Activated CD4-positive, alpha-beta T cell treated with anti-CD3 and anti-CD28 coated beads for 48 hours (primary cell): ENCODE measurements at regions not wholly inside any gene's neighbourhood (a gene's known extent, or its start where the extent isn't known, plus 50 kb on each side); places are given as distances from the start of the nearest gene placed in this dataset.
"Not testable (repeated sequence)": the region's sequence is repeated elsewhere in the genome, so short reads cannot be mapped to it uniquely, and the experiment has no call there.

Source experiments
- DNase-seq: peaks from one replicate; pipeline ENCODE4 v3.0.0-alpha.2; 2020

DNA sequence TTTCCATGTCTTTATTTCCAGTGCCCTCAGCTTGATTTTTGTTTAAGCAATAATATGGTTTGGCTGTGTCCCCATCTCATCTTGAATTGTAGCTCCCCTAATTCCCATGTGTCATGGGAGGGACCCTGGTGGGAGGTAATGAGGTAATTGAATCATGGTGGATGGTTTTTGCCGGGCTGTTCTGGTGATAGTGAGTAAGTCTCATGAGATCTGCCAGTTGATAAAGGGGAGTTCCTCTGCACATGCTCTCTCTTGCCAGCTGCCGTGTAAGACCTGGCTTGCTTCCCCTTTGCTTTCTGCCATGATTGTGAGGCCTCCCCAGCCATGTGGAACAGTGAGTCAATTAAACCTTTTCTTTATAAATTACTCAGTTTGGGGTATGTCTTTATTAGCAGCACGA, 559.6 kb upstream of the ADAMTS5 start:
- DNase-seq = no peak

DNA sequence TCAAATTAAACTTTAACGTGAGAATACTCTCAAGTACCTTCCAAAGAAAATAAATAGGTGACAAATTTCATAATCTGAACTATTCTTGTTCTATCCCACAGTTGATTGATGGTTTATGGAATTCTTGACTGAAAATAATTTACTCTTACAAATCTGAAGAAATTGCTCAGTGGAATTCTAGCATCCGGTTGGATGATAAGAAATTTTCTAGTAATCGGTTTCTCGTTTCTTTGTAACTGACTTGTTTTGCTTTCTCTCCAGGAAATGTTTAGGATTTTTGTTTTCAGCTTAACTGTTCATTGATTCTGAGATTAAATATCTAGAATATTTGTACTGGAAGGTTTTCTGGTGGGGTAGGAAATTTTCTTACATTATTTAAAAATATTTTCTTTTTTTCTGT, 558.9 kb upstream of the ADAMTS5 start:
- no peak for DNase-seq

DNA sequence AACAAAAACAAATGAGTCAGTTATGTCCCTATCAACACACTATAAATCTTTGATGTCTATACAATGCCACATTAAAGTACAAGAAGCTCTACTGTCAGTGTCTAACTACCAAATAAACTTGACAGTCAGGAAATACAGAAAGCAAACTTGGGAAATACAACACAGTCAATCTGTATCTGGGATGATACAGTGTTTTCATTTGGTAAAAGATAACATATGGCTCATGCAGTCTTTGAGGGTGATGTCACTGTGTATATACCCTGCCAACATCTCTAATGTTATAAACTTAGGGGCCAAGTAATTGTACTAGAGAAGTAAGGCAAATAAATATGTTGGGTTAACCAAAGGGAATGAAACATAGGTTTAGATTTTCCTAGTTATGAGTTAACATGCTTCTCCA, 552.5 kb upstream of the ADAMTS5 start:
- no peak for DNase-seq

DNA sequence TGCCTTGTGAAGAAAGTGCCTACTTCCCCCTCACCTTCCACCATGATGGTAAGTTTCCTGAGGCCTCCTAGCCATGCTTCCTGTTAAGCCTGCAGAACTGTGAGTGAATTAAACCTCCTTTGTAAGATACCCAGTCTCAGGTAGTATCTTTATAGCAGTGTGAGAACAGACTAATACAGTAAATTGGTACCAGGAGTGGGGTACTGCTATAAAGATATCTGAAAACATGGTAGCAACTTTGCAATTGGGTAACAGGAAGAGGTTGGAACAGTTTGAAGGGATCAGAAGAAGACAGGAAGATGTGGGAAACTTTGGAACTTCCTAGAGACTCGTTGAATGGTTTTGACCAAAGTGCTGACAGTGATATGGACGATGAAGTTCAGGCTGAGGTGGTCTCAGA, 550.3 kb upstream of the ADAMTS5 start:
- DNase-seq = not testable (repeated sequence)

DNA sequence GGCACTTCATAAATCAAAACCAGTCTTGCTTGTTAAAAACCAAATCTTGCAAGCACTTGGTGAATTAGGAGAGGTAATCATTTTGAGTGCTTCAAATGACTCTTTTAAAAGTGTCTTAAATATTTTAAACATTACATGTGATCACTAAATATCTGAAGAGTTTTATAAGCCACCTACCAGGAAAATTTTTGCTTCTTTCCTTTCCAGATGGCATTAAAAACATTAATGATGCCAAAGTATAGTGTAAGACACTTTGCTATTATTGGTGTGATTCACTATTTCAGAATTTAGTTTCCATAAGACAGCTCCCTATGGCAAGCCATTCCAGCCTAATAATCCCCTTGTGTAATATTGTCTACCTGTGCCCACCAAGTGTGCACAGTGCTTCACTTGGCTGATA, 548.8 kb upstream of the ADAMTS5 start:
- no peak for DNase-seq

DNA sequence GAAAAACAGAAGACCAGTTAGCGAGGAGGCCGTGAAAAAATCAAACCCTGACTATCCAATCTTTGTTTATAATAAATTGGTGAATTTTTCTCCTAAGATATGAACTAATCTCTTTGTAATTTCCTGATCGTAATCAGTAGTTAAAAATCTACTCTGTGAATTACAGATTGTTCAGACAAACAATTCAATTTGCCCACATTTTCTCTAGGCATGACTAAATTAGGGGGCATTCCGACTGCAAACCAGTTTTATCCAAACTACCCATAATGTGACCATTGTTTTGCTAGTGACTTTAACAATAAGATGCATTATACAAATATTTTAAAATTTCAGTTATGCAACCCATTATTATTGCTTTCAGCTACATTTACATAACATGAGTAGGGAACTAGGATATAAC, 546.9 kb upstream of the ADAMTS5 start:
- no peak for DNase-seq

DNA sequence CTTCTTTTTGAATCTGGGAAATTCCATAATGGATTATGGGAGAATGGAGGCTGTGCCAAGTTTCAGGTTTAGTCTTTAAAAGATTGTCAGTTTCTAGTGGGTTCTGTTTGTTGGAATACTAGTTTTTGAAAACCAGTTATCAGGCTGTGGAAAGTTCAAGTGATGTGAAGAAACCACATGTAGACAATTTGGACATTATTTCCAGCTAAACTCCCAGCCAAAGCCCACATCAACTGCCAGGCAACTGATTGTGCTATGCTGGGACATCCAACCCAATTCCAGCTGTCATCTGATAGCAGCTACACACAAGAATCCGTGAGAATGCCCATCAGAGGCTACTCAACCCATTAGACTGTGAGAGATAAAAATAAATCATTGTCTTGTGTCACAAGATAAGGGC, 546.1 kb upstream of the ADAMTS5 start:
- DNase-seq = no peak

DNA sequence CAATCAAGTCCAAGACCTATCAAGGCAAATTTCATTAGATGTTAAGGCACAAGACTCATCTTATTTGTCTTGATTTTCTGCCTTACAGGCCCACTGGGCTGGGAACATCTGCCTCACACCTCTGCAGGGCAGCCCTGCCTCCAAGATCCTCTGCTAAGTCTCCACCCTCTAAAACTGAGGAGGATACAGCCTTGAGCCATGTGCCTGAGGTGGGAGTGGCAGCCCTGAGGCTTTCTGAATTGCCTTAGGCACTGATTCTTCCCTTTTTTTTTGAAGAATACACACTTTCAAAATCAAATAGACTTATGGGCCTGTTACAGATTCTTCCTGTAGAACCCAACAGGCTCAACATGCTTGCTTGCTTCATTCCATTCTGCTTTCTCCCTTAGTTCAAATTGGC, 544.3 kb upstream of the ADAMTS5 start:
- DNase-seq = no peak

DNA sequence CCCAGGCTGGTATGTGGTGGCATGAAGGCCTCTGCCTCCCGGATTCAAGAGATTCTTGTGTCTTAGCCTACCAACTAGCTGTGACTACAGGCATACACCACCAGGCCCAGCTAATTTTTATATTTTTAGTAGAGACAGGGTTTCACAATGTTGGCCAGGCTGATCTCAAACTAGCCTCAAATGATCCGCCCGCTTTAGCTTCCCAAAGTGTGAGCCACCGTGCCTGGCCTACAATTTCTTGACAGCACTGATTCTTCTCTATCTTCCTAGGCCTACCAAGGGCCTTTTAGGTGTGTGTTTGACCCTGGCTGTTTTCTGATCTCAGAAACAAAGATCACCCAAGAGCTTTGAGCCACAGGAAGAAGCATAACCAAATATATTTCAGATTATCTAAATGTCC, 540.8 kb upstream of the ADAMTS5 start:
- no peak for DNase-seq

DNA sequence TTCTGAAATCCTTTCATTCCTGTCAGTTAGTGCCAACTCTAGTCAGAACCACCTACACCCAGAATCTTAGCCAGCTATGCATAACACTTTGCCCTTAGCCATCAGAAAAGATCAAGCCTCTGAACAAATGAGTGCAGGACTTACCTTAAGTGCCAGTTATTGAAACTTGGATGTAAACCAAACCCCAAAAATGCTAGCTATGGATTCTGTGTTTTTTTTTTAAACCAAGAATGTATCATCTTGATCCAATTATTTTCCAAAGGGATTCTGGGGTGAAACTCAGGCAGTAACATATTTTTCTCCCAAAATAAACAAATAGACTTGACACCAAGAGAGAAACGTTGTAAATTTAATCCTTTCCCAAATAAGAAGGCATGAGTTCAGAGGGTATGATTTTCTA, 538.6 kb upstream of the ADAMTS5 start:
- DNase-seq = no peak

DNA sequence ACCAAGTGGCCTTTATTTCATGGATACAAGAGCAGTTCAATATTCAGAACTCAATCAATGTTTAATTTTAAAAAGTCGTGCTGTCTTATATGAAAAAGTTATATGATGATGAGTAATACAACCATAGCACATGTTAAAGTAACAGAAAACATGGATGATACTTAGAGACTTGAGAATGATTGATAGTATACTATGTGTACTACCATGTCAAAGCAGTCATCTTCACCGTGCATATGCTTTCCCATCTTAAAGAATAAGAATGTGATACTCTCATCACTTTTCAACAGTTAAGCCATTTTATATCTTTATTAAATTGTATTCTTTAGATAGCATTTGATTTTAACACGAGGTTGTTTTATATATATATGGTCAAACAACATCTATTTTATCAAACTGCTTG, 535.9 kb upstream of the ADAMTS5 start:
- no peak for DNase-seq

DNA sequence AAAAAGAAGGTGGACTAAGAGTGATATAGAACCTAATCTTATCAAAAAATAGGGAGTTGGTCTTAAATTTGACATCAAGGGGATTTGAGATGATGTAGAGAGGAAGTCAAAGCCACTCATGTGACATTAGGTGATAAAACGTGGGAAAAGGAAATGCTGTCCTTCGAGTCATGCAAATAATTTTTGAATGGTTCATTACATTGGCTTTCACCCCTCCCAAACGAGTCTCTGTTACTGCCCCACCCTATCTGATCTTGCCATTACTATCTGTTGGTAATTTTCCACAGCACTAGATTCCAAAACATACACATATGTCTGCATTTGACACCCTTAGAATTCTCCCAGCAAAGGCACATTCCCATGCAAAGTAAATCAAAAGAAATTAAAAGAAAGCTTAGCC, 531.1 kb upstream of the ADAMTS5 start:
- DNase-seq = no peak

DNA sequence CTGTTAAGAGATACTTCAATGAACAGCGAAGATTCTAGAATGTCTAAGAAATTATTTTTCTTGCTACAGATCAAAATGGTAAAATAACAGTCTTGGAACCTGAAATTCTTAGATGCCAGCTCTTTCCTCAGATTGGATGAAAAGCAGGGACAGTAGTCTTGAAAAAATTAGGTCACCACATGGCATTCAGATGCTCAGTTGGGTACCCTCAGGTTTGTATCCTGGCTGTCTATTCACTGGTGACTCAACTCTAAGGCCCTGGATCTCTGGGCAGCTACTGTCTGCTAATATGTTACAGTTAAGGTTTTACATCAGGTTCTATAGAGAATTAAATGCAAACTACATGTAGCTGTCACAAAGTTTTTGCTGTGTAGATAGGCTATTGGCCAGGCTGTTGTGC, 528.9 kb upstream of the ADAMTS5 start:
- no peak for DNase-seq

DNA sequence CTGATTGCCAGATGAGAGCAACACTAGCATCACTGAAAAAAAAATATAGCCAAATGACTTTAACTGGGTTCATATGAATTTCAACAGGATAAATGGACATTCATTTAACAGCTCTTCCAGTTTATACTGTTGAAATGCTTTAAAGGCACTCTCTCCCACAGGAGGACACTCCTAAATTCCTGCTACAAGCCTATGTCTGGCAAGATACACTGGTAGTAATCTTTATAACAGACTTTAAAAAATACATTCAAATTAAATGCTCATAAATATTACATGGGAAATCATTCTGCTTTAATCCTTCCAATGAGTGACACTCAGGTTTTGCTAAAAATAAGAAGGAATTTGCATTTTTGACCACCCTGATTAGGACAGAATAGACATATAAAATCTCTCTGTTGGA, 526.7 kb upstream of the ADAMTS5 start:
- DNase-seq = no peak

DNA sequence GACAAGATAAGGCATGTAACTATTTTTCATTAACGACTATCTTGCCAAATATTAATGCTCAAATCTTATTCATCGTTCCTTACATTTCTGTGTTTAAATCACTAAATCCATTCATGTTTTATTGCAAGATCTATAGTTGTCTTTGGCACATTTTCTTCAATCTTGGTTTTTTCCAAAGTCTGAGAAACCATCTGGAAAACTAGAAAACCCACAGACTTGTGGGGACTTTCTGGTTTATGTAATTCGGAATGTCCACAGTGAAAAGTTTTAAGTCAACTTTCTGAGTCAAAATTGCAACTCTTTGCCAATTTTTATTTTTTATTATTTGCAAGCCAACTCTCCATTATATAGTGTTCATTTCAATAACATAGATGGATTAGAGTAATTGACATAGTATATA, 520.8 kb upstream of the ADAMTS5 start:
- DNase-seq = no peak

DNA sequence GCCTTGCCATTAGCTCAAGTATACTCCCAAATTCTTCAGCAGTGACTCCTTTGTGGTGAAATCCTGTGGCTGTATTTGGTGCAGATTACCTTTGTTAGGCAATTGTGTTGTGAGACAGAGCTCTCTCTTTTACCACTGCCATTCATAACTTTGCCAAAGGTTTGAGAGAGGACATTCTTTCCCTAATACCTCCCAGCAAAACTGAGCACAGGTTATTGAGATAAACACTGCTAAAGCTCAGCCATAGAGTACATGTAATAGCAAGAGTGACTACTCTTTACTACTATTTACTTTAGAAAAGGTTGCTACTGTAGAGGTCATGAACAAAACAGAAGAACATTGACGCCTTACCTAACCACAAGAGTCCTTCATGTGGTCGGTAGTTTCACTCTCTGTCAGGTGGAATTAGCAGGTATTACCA, 514.0 kb upstream of the ADAMTS5 start:
- DNase-seq = no peak

DNA sequence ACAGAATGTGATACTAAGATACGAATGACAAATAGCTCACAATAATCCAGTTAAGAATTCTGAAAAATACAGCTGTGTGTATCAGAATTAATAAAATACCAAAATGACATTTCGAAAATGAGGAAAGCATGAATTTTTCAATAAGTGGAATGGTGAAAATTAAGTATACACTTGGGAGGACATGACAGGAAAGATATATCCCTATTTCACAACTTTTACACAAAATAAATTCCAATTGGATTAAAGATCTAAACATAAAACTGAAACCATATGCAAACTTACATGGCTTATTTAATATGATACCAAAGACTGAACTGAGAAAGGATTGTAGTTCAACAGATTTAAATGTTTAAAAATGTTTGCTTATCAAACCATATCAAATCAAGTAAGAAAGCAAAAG, 510.4 kb upstream of the ADAMTS5 start:
- DNase-seq = no peak

DNA sequence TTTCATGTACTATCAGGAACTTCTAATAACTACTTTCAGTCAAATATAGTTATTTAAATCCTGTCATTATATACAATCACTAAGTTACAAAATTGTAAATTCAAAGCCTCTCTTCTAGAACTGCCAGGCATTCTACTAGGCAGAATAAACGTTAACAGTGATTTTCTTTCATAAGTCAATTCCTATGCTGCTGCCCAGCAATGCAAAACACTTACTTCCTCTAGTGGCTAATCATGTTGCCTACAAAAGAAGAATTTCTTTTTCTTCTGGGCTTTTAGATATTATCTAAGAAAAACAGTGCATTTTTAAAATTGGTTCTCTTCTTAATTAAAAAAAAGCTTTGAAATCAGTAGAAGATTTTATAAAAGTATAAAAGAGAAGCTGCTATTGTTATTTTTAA, 509.8 kb upstream of the ADAMTS5 start:
- DNase-seq = no peak

DNA sequence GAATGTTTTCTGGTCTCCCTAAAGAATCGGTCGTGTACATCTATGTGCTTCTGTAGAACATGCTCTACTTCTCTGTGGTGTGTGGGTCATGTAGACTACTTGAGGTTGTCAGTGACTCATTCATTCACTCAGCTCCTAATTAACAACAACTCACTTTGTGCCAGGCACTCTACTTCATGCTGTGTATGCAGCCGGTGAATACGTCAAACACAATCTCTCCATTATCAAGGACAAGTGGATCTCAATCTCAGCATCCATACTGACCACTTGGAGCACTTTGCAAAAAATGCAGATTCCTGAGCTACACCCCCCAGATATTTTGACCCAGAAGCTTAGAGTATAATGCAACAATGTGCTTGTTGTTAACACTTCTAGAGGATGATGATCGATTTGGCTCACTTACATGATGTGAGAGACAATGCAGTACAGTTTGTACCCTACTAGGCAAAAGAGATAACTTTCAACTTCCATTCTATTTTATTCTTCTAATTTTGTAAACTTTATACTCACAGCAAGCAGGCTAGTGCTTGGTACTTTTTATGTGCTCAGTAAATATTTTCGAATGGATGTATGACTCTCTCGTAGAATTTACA, 508.6 kb upstream of the ADAMTS5 start:
- DNase-seq = no peak

DNA sequence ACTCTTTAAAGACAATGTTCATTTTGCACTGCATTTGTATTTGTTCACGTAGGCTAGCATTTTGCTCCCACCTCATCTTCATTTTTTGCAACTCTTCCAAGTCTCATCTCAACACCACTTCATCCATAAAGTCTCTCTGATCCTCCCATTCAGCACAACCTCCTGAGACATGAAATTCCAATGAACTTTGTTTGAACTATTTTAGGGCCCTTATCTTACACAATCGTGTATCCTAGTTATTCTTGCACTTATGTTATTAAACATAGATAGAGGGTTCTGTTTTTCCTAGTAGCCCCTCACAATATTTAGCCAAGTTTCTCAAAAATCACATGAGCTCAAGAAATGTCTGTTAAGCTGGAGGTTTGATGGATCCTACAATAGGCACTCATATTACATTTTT, 500.5 kb upstream of the ADAMTS5 start:
- no peak for DNase-seq

DNA sequence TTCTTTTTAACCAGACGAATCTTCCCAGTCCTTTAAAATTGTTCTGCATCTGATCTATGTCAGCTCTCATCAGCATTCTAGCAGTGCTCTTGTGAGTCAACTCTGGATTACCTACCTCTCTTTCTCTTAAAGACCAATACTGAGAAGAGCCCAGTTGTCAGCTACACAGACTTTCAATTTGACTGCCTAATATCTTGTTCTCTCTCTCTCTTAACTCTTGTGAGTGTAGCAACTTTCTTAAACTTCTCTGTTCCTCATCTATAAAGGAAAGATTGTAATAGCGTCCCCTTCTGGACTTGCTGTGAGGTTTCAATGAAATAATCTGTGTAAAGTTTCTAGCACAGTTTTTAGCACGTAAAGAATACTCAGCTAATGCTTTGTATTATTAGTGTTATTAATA, 499.3 kb upstream of the ADAMTS5 start:
- no peak for DNase-seq

DNA sequence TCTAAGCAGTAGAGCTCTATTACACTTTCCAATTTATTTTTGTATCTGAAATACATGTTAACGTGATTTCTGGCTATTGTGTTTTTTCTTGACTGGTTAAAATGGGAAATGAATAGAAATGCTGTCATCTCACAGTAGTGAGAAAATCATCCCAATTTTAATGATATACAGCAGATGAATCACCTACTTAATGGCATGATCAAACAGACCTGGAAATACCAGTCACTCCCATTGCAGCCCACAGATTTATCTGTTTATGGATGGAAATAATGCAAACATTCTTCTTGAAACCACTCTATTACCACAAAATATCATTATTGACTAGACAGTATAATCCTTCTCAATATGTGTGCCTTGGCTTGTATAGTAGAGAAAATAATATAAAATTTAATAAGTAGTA, 497.8 kb upstream of the ADAMTS5 start:
- no peak for DNase-seq

DNA sequence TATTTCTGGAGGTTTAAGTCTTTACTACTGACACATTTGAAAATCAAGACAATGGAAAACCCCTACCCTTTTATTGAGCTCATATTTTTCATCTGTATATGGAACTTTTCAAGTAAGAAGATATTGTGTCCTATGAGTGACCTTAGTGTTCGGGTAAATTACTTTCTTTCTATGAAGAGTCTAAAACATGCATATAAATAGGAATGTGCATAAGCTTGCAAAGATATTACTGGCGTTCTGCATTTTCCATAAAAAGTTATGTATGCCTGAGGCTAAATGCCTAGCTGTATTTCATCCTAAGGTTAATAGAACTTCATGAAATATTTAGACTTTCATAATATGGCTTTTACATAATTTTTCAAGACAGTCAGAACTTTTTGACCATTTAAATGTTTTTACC, 495.8 kb upstream of the ADAMTS5 start:
- no peak for DNase-seq

DNA sequence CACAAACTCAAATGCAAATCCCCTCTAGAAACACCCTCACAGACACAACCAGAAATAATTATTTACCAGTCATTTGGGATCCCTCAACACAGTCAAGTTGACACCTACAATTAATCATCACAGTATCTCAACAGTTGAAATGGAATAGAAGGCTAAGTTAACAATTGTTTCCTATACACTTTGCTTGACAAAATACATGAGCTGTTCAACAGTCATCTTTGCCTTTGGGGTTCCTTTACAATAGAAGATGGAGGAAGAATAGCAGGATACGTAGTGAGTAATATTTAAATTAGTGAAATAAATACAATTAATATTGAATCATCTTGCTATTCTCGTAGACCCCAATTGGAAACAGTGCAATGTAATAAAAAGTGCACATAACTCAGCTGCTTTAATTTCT, 487.3 kb upstream of the ADAMTS5 start:
- no peak for DNase-seq

DNA sequence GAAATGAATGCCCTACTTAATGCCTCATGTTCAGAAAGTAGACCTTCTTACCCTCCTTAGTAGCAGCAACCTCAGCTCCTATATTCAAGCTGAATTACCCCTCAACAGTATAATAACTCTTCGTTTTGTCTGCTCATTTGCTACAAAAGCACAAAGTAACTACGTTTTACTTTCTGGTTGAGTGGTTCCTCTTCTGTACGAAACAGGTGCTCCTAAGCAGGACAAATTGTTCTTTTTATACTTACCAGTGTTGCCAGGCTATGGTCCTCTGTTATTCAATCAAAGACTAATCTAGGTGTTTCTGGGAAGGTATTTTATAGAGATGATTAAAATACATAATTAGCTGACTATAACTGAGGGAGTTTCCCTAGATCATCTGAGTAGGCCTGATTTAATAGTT, 484.2 kb upstream of the ADAMTS5 start:
- no peak for DNase-seq

DNA sequence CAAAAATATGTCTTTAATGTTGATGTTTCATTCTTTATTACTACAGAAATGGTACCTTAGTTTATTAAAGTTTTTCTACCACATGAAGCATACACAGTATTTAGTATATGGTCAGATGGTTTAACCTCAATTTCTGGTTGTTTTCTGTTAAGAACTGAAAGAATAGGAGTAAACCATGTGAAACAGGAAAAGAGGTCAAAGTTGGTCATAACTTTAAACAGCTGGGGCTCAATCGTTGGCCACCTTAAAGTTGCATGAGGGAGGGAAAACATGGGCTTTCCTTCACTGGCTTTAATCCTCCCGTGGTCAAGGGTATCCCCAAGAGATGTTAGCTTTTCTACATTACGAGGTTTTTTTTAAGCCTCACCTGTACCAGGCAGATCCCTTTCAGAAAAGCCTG, 483.3 kb upstream of the ADAMTS5 start:
- DNase-seq = no peak
